Nephron progenitor cell (in vitro differentiated cells): ENCODE measurements at regions not wholly inside any gene's neighbourhood (a gene's known extent, or its start where the extent isn't known, plus 50 kb on each side); places are given as distances from the start of the nearest gene placed in this dataset.

Source experiments
- DNase-seq: peaks from one replicate; pipeline ENCODE4 v3.0.0; 2021
- H3K27ac Mint-ChIP-seq: 2 replicates; pipeline ENCODE4 v1.8.0; 2021; ENCODE audit warnings: mild to moderate bottlenecking, moderate library complexity, mixed read lengths
- H3K27me3 Mint-ChIP-seq: 2 replicates; pipeline ENCODE4 v1.8.0; 2021; ENCODE audit warnings: mild to moderate bottlenecking, low read depth, mixed read lengths; ENCODE audit not compliant: poor library complexity
- H3K36me3 Mint-ChIP-seq: 2 replicates; pipeline ENCODE4 v1.8.0; 2021; ENCODE audit warnings: low read depth, mixed read lengths
- H3K4me1 Mint-ChIP-seq: 2 replicates; pipeline ENCODE4 v1.8.0; 2021; ENCODE audit warnings: mixed read lengths
- H3K4me3 Mint-ChIP-seq: 2 replicates; pipeline ENCODE4 v1.8.0; 2021; ENCODE audit warnings: mild to moderate bottlenecking, moderate library complexity, mixed read lengths
- H3K9me3 Mint-ChIP-seq: 2 replicates; pipeline ENCODE4 v1.8.0; 2021; ENCODE audit warnings: mild to moderate bottlenecking, moderate library complexity, mixed read lengths
- TF ChIP-seq, protein P1 (sequence below): fragments of 200-600 bp; sonication (generic); IDR thresholded peaks from 2 replicates; pipeline ENCODE4 v1.5.0; 2021; ENCODE audit warnings: antibody characterized with exemption

- Mint-ChIP-seq H3K27ac (no peak overlapping the region), H3K36me3 (no peaks in the 10 kb centered on the region), H3K27me3 (peaks cover 8% of the 10 kb centered on the region), H3K9me3 (peaks cover 6% of the 10 kb centered on the region), H3K4me1 (no peaks in the 10 kb centered on the region), H3K4me3 (no peak overlapping the region)
- no peak for DNase-seq
- TF ChIP-seq, protein P1, sequence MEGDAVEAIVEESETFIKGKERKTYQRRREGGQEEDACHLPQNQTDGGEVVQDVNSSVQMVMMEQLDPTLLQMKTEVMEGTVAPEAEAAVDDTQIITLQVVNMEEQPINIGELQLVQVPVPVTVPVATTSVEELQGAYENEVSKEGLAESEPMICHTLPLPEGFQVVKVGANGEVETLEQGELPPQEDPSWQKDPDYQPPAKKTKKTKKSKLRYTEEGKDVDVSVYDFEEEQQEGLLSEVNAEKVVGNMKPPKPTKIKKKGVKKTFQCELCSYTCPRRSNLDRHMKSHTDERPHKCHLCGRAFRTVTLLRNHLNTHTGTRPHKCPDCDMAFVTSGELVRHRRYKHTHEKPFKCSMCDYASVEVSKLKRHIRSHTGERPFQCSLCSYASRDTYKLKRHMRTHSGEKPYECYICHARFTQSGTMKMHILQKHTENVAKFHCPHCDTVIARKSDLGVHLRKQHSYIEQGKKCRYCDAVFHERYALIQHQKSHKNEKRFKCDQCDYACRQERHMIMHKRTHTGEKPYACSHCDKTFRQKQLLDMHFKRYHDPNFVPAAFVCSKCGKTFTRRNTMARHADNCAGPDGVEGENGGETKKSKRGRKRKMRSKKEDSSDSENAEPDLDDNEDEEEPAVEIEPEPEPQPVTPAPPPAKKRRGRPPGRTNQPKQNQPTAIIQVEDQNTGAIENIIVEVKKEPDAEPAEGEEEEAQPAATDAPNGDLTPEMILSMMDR = no peak
These were observed 436.6 kb upstream of the ADGRL2 start for GRCh38 chr1:81364088-81364487.

- no peaks in the 10 kb centered on the region for H3K9me3 Mint-ChIP-seq
- no peak overlapping the region for H3K4me3 Mint-ChIP-seq
- no peak for DNase-seq
These were observed 442.6 kb upstream of the ADGRL2 start for GRCh38 chr1:81358151-81358550.

GRCh38 chr1:81351864-81352263 lies 448.9 kb upstream of the ADGRL2 start:
- H3K9me3 Mint-ChIP-seq = peaks cover 2% of the 10 kb centered on the region
- no peak overlapping the region for H3K27ac Mint-ChIP-seq
- no peak for DNase-seq
- peaks cover 9% of the 10 kb centered on the region for H3K4me1 Mint-ChIP-seq
- H3K36me3 Mint-ChIP-seq = no peaks in the 10 kb centered on the region
- no peaks in the 10 kb centered on the region for H3K27me3 Mint-ChIP-seq
- TF ChIP-seq, protein P1 = no peak
- no peak overlapping the region for H3K4me3 Mint-ChIP-seq

More at GRCh38 chr1:81358151-81358550, 442.6 kb upstream of the ADGRL2 start:
- Mint-ChIP-seq H3K36me3 (no peaks in the 10 kb centered on the region), H3K27ac (no peak overlapping the region), H3K27me3 (no peaks in the 10 kb centered on the region), H3K4me1 (no peaks in the 10 kb centered on the region)
- TF ChIP-seq, protein P1 = no peak

DNA sequence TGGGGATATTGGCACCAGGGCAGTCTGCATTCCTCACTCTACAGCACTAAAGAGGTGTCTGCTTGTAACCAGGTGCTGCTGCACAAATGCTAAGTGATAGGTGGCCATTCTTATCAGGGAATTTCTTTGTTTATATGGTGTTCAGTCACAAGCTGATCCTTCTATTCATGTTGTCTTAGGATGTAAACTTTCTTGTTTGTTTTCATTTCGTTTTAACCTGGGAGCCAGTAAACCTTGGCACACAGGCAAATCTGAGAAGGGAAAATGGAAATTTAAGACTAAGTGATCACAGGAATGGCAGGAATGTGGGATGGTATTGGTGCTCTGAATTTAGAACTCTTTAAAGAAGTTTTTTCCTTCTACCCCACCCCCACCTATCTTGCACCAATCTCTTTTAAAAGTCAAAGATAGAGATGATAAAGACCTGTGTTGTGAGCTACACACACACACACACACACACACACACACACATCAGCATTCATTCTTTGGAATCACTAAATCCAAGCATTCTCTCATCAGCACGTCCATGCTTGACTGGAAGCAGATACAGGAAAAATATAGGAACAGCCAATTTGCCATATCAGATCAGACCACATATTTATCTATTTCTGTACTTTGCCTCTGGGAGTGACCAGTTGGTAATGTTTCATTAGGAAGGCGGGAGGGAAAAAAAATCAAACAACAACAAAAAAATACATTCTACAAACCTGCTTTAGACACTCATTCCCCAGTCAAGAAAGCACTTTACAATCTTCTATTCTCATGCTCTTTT lies 451.4 kb upstream of the ADGRL2 start:
- DNase-seq = no peak
- Mint-ChIP-seq H3K4me3 (no peak overlapping the region), H3K36me3 (no peaks in the 10 kb centered on the region), H3K4me1 (peaks cover 9% of the 10 kb centered on the region), H3K9me3 (peaks cover 7% of the 10 kb centered on the region), H3K27me3 (no peaks in the 10 kb centered on the region), H3K27ac (peak overlapping the region; percentile 47)
- TF ChIP-seq, protein P1 = no peak

DNA sequence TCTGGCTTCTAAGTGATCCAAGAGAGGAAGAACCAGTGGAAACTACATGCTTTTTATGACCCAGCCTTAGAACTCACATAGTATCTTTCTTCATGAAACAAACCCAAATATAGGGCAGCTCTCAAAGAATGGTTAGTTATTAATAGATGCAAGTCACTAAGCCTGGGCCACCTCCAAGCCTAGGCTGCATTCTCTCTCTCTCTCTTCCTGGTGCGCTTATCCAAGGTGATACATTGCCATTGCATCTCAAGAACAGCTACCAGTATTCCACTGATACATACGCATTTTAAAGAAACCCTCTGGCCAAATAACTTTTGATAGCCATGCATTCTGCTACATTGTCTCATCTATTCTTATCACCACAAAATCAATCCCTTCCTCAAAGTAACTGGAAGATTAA lies 455.6 kb upstream of the ADGRL2 start:
- no peaks in the 10 kb centered on the region for H3K36me3 Mint-ChIP-seq
- peaks cover 7% of the 10 kb centered on the region for H3K9me3 Mint-ChIP-seq
- H3K4me1 Mint-ChIP-seq = peaks cover 9% of the 10 kb centered on the region
- no peak for DNase-seq
- no peak overlapping the region for H3K4me3 Mint-ChIP-seq
- no peak overlapping the region for H3K27ac Mint-ChIP-seq
- H3K27me3 Mint-ChIP-seq = no peaks in the 10 kb centered on the region
- TF ChIP-seq, protein P1 = no peak

GRCh38 chr1:81340239-81340638 lies 460.5 kb upstream of the ADGRL2 start:
- H3K36me3 Mint-ChIP-seq = no peaks in the 10 kb centered on the region
- no peaks in the 10 kb centered on the region for H3K27me3 Mint-ChIP-seq
- peaks cover 3% of the 10 kb centered on the region for H3K9me3 Mint-ChIP-seq
- H3K27ac Mint-ChIP-seq = no peak overlapping the region
- no peaks in the 10 kb centered on the region for H3K4me1 Mint-ChIP-seq
- TF ChIP-seq, protein P1 = no peak
- no peak for DNase-seq
- H3K4me3 Mint-ChIP-seq = no peak overlapping the region
